ENCODE measurements at regions not wholly inside any gene's neighbourhood (a gene's known extent, or its start where the extent isn't known, plus 50 kb on each side); places are given as distances from the start of the nearest gene placed in this dataset.
"Not testable (repeated sequence)": the region's sequence is repeated elsewhere in the genome, so short reads cannot be mapped to it uniquely, and the experiment has no call there.

- H3K27ac ChIP-seq (replicated peaks) = no peak overlapping the region
- no peak for DNase-seq (ENCODE audit: low read depth in 1 of 2, low spot score in 1 of 2)
- TF ChIP-seq CTCF (IDR thresholded peaks at IDR 0.05; ENCODE audit: insufficient read depth, low read length) = no peak
- TF ChIP-seq POLR2AphosphoS5 (IDR thresholded peaks at IDR 0.05; ENCODE audit: low read depth) = no peak
- TF ChIP-seq, protein P1, sequence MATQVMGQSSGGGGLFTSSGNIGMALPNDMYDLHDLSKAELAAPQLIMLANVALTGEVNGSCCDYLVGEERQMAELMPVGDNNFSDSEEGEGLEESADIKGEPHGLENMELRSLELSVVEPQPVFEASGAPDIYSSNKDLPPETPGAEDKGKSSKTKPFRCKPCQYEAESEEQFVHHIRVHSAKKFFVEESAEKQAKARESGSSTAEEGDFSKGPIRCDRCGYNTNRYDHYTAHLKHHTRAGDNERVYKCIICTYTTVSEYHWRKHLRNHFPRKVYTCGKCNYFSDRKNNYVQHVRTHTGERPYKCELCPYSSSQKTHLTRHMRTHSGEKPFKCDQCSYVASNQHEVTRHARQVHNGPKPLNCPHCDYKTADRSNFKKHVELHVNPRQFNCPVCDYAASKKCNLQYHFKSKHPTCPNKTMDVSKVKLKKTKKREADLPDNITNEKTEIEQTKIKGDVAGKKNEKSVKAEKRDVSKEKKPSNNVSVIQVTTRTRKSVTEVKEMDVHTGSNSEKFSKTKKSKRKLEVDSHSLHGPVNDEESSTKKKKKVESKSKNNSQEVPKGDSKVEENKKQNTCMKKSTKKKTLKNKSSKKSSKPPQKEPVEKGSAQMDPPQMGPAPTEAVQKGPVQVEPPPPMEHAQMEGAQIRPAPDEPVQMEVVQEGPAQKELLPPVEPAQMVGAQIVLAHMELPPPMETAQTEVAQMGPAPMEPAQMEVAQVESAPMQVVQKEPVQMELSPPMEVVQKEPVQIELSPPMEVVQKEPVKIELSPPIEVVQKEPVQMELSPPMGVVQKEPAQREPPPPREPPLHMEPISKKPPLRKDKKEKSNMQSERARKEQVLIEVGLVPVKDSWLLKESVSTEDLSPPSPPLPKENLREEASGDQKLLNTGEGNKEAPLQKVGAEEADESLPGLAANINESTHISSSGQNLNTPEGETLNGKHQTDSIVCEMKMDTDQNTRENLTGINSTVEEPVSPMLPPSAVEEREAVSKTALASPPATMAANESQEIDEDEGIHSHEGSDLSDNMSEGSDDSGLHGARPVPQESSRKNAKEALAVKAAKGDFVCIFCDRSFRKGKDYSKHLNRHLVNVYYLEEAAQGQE (IDR thresholded peaks at IDR 0.05; ENCODE audit: insufficient replicate concordance, low read depth) = no peak
- no peak for TF ChIP-seq SPI1 (IDR thresholded peaks at IDR 0.05; ENCODE audit: borderline replicate concordance, low read depth)
- TF ChIP-seq GABPA (IDR thresholded peaks at IDR 0.05; ENCODE audit: low read depth) = no peak
- H3K4me3 ChIP-seq (replicated peaks; ENCODE audit: insufficient read depth, low read length) = no peak overlapping the region
- no peaks in the 10 kb centered on the region for H3K27me3 ChIP-seq (ENCODE audit: insufficient read depth, poor library complexity, severe bottlenecking)
Observed at GRCh38 chr12:126443977-126444376, 1378.7 kb downstream of the AACS start.

DNA sequence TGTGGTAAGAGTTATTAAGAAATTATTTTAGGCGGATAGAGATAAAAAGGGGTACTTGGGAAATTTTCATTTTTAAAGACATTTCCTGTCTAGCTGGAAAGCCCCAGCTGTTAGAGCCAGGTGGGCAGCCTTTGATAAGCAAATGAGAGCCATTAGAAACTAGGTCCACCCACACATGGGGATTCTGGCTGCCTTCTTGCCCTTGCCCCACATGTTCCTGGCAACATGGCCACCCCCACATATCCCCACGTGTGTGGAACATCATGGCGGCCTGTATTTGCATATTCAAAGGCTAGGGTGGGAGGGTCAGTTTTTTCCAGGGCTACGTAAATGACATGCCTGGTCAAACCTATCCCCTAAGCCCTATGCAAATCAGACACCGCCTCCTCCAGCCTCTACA lies 1382.1 kb downstream of the AACS start:
- TF ChIP-seq CTCF (IDR thresholded peaks at IDR 0.05; ENCODE audit: insufficient read depth, low read length) (no peak), SPI1 (IDR thresholded peaks at IDR 0.05; ENCODE audit: borderline replicate concordance, low read depth) (no peak), GABPA (IDR thresholded peaks at IDR 0.05; ENCODE audit: low read depth) (no peak), POLR2AphosphoS5 (IDR thresholded peaks at IDR 0.05; ENCODE audit: low read depth) (no peak)
- TF ChIP-seq, protein P1 (IDR thresholded peaks at IDR 0.05; ENCODE audit: insufficient replicate concordance, low read depth) = no peak
- Histone ChIP-seq H3K4me3 (replicated peaks; ENCODE audit: insufficient read depth, low read length) (no peak overlapping the region), H3K27me3 (ENCODE audit: insufficient read depth, poor library complexity, severe bottlenecking) (no peaks in the 10 kb centered on the region), H3K27ac (replicated peaks) (no peak overlapping the region)
- DNase-seq (ENCODE audit: low read depth in 1 of 2, low spot score in 1 of 2) = no peak

- Histone ChIP-seq H3K27me3 (ENCODE audit: insufficient read depth, poor library complexity, severe bottlenecking) (no peaks in the 10 kb centered on the region), H3K4me3 (replicated peaks; ENCODE audit: insufficient read depth, low read length) (no peak overlapping the region), H3K27ac (replicated peaks) (no peak overlapping the region)
- no peak for DNase-seq (ENCODE audit: low read depth in 1 of 2, low spot score in 1 of 2)
- TF ChIP-seq POLR2AphosphoS5 (IDR thresholded peaks at IDR 0.05; ENCODE audit: low read depth) (no peak), CTCF (IDR thresholded peaks at IDR 0.05; ENCODE audit: insufficient read depth, low read length) (no peak), GABPA (IDR thresholded peaks at IDR 0.05; ENCODE audit: low read depth) (no peak), SPI1 (IDR thresholded peaks at IDR 0.05; ENCODE audit: borderline replicate concordance, low read depth) (no peak)
- TF ChIP-seq, protein P1 (IDR thresholded peaks at IDR 0.05; ENCODE audit: insufficient replicate concordance, low read depth) = no peak
Observed at GRCh38 chr12:126451809-126452208, 1386.6 kb downstream of the AACS start.

DNA sequence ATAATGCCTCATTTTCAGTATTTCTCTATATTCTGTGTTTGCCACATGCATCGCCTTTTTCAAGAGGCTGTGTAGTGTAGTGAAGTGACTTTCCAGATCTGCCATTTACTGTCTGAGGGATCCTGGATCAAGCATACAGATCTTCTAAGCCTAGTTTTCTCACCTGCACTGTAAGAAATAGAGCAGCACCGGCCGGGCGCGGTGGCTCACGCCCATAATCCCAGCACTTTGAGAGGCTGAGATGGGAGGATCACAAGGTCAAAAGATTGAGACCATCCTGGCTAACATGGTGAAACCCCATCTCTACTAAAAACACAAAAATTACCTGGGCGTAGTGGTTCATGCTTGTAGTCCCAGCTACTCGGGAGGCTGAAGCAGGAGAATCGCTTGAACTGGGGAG lies 1387.5 kb downstream of the AACS start:
- not testable (repeated sequence) for H3K27ac ChIP-seq (replicated peaks); H3K4me3 ChIP-seq (replicated peaks; ENCODE audit: insufficient read depth, low read length); H3K27me3 ChIP-seq (ENCODE audit: insufficient read depth, poor library complexity, severe bottlenecking); DNase-seq (ENCODE audit: low read depth in 1 of 2, low spot score in 1 of 2)

All from HL-60 (cell line).